ENCODE measurements at regions not wholly inside any gene's neighbourhood (a gene's known extent, or its start where the extent isn't known, plus 50 kb on each side); places are given as distances from the start of the nearest gene placed in this dataset.

DNA sequence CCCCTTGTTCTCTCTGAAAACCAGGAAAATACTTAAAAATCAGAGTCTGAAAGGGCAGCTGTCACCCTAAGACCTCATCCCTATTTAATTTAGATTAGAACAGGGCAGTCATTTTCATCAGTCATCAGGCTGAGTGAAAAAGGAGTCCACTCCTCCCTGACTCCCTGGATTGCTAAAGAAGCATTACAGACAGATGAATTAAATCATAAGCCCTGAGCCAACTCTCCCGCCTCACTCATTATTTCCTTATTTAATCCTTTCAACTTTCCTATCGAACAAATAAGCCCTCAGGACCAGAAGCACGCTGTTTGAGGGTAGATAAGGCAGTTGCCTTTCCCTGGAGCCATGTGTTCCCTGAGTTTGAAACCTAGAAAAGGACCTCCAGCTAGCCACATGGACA lies 201.9 kb upstream of the ANKRD55 start:
- Mint-ChIP-seq H3K9me3 (no peaks in the 10 kb centered on the region), H3K4me3 (no peak overlapping the region)

DNA sequence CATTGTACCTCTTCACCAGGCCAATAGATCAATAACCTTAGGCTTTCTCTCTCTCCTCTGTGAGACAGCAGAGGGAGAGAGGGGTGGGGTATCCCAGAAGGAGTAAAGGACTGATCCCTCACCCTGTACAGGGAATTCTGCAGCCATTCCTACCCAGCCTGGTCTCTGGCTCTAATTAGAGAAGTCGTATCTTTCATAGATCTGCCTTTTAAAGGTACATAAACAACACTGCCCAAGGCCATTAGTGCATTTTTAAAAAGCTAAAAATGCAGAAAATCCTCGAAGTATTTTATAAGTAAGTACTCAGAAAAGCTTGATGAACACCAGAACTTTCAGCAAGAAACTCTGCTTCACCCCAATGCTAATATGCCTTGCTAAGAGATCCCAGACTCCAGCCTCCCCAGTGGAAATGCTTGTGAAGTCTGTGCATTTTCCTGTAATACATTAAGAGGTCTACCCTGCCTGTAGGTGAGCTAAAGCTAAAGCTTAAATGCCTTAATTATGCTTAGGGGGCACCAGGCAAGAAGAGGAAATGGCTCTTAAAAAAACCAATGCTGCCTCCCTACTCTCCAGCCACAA lies 200.0 kb upstream of the ANKRD55 start:
- POLR2A ChIA-PET: no interaction called here
- TF ChIP-seq, protein P1, sequence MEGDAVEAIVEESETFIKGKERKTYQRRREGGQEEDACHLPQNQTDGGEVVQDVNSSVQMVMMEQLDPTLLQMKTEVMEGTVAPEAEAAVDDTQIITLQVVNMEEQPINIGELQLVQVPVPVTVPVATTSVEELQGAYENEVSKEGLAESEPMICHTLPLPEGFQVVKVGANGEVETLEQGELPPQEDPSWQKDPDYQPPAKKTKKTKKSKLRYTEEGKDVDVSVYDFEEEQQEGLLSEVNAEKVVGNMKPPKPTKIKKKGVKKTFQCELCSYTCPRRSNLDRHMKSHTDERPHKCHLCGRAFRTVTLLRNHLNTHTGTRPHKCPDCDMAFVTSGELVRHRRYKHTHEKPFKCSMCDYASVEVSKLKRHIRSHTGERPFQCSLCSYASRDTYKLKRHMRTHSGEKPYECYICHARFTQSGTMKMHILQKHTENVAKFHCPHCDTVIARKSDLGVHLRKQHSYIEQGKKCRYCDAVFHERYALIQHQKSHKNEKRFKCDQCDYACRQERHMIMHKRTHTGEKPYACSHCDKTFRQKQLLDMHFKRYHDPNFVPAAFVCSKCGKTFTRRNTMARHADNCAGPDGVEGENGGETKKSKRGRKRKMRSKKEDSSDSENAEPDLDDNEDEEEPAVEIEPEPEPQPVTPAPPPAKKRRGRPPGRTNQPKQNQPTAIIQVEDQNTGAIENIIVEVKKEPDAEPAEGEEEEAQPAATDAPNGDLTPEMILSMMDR (IDR thresholded peaks at IDR 0.05): no peak
- DNase-seq (no peak), ATAC-seq (ENCODE audit: low read depth) (no peak)
- intact Hi-C loops (cut with micrococcal nuclease): no loop called here
- Mint-ChIP-seq H3K4me1 (peaks cover 6% of the 10 kb centered on the region), H3K9me3 (no peaks in the 10 kb centered on the region), H3K36me3 (ENCODE audit: low read depth) (no peaks in the 10 kb centered on the region), H3K27me3 (no peaks in the 10 kb centered on the region), H3K4me3 (no peak overlapping the region), H3K27ac (no peak overlapping the region)
- CTCF ChIA-PET: no interaction called here

More for the DNA sequence above, 201.9 kb upstream of the ANKRD55 start:
- DNase-seq (no peak), ATAC-seq (ENCODE audit: low read depth) (no peak)
- H3K4me1 Mint-ChIP-seq: peaks cover 6% of the 10 kb centered on the region
- no peak overlapping the region for H3K27ac Mint-ChIP-seq
- intact Hi-C loops (cut with micrococcal nuclease): loop anchor here (2.0 kb wide), 1 partner anchor 18 kb away; no protein-coding TSS in a partner anchor
- POLR2A ChIA-PET: no interaction called here
- H3K27me3 Mint-ChIP-seq: no peaks in the 10 kb centered on the region
- no peaks in the 10 kb centered on the region for H3K36me3 Mint-ChIP-seq (ENCODE audit: low read depth)
- TF ChIP-seq, protein P1 (IDR thresholded peaks at IDR 0.05): no peak
- CTCF ChIA-PET: no interaction called here

DNA sequence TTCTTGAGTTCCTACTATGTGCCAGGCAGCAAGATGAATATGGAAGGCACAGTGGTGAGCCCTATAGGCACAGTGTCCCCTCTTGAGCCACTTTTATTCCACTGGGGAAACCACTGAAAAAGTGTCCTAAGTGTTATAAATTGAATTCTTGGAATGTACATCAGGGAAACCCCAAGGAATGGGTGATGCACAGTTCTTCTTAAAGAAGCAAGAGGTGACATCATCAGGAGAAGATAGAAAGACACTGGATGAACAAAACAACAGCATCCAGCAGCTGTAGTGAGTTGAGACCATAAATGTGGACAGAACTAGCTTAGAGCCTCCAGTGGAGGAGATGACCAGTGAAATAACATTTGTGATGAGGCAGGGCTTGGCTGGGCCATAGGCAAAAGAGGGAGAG lies 199.2 kb upstream of the ANKRD55 start:
- ChIA-PET POLR2A (no interaction called here), CTCF (interaction anchor here (0.6 kb wide), 1 partner anchor 18 kb away, joined by 3 read pairs; no protein-coding TSS in a partner anchor)
- Mint-ChIP-seq H3K36me3 (ENCODE audit: low read depth) (no peaks in the 10 kb centered on the region), H3K27ac (no peak overlapping the region), H3K4me3 (no peak overlapping the region), H3K4me1 (peaks cover 9% of the 10 kb centered on the region), H3K9me3 (no peaks in the 10 kb centered on the region), H3K27me3 (no peaks in the 10 kb centered on the region)
- TF ChIP-seq, protein P1 (IDR thresholded peaks at IDR 0.05): no peak
- intact Hi-C loops (cut with micrococcal nuclease): no loop called here
- ATAC-seq (ENCODE audit: low read depth) (no peak), DNase-seq (no peak)

DNA sequence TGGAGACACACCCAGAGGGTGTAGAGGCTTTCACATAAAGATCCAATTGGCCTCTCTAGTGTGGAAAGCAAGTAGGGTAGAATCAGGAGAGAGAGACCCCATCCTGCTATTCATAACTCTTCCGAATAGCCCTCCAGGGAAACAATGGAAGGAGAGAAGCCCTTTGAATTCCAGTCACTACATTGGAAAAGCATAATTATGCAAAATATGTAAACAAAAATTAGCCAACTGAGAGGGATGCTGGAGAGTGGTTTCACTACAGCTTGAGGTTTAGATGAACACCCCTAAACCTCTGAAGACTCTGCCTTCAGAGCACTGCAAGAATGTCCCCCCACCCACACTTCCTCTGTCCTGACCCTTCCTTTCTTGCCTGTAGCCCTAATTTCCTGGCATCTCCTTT lies 197.3 kb upstream of the ANKRD55 start:
- Mint-ChIP-seq H3K4me1 (peaks cover 9% of the 10 kb centered on the region), H3K27me3 (no peaks in the 10 kb centered on the region), H3K27ac (no peak overlapping the region), H3K4me3 (no peak overlapping the region), H3K9me3 (no peaks in the 10 kb centered on the region), H3K36me3 (ENCODE audit: low read depth) (no peaks in the 10 kb centered on the region)
- ChIA-PET CTCF (no interaction called here), POLR2A (no interaction called here)
- intact Hi-C loops (cut with micrococcal nuclease): no loop called here
- ATAC-seq (ENCODE audit: low read depth) (no peak), DNase-seq (no peak)
- TF ChIP-seq, protein P1 (IDR thresholded peaks at IDR 0.05): no peak

DNA sequence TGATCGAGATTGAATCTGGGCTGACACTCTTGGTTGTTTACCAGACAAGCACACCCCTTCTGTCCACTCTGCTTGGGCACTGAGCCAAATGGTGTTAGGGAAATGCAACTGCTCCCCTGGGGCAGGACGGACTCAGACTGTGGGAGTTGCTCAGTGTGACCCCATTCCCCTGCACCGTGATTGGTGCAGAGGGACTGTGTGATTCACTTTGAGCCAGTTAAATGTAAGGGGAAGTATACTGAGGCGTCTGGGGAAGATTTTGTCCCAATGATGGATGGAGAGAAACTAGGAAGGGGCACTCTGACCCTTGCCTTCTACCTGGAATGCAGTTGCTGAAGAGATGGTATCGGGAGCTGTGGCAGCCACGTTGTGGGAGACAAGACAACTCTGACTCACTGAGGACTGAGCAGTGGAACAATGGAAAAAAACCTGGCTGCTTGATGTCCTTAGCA lies 196.0 kb upstream of the ANKRD55 start:
- no peaks in the 10 kb centered on the region for H3K27me3 Mint-ChIP-seq
- H3K4me3 Mint-ChIP-seq: no peak overlapping the region
- ATAC-seq (ENCODE audit: low read depth): no peak
- CTCF ChIA-PET: no interaction called here
- intact Hi-C loops (cut with micrococcal nuclease): no loop called here
- TF ChIP-seq, protein P1 (IDR thresholded peaks at IDR 0.05): no peak
- H3K36me3 Mint-ChIP-seq (ENCODE audit: low read depth): no peaks in the 10 kb centered on the region
- no peak overlapping the region for H3K27ac Mint-ChIP-seq
- no peaks in the 10 kb centered on the region for H3K9me3 Mint-ChIP-seq
- DNase-seq: no peak
- POLR2A ChIA-PET: no interaction called here
- H3K4me1 Mint-ChIP-seq: peaks cover 9% of the 10 kb centered on the region

Measured in activated B cell treated with CpG ODN at 0.5 μM for 24 hours (primary cell).